ENCODE measurements at regions not wholly inside any gene's neighbourhood (a gene's known extent, or its start where the extent isn't known, plus 50 kb on each side); places are given as distances from the start of the nearest gene placed in this dataset.

DNA sequence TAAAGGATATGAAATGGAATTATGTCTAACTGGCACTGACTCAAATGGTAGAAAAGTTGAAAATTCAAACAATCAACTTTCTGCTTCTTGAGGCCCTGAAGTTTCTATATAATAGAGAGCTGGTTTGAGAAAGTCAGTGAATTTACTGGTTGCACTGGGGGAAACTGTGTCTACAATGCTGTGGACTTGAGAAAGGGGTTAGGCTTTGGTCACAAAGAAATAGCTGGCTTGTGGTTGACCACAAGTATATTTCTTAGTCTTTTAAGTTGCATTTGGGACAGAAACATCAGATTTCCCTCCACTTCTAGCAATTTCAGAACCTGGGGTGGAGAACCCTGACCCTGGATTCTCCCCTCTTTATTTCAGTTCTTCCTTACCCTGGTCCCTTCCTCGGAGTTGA lies 192.6 kb upstream of the ACTBL2 start:
- Histone ChIP-seq H3K4me3 (ENCODE audit: low read depth, low read length) (no peak overlapping the region), H3K36me3 (ENCODE audit: control insufficient read depth, insufficient read depth, low read length) (no peaks in the 10 kb centered on the region), H3K27me3 (ENCODE audit: control insufficient read depth, insufficient read depth, low read length) (no peaks in the 10 kb centered on the region)
- TF ChIP-seq, protein P1, sequence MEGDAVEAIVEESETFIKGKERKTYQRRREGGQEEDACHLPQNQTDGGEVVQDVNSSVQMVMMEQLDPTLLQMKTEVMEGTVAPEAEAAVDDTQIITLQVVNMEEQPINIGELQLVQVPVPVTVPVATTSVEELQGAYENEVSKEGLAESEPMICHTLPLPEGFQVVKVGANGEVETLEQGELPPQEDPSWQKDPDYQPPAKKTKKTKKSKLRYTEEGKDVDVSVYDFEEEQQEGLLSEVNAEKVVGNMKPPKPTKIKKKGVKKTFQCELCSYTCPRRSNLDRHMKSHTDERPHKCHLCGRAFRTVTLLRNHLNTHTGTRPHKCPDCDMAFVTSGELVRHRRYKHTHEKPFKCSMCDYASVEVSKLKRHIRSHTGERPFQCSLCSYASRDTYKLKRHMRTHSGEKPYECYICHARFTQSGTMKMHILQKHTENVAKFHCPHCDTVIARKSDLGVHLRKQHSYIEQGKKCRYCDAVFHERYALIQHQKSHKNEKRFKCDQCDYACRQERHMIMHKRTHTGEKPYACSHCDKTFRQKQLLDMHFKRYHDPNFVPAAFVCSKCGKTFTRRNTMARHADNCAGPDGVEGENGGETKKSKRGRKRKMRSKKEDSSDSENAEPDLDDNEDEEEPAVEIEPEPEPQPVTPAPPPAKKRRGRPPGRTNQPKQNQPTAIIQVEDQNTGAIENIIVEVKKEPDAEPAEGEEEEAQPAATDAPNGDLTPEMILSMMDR (IDR thresholded peaks at IDR 0.05; ENCODE audit: insufficient read depth, low read depth, low read length), result no peak
- POLR2A ChIA-PET, result no interaction called here
- no peak for DNase-seq (ENCODE audit: low read depth)
- CTCF ChIA-PET, result interaction anchor here (1.2 to 2.2 kb wide), 2 partner anchors 25 to 377 kb away, joined by 3 to 9 read pairs; no protein-coding TSS in a partner anchor

DNA sequence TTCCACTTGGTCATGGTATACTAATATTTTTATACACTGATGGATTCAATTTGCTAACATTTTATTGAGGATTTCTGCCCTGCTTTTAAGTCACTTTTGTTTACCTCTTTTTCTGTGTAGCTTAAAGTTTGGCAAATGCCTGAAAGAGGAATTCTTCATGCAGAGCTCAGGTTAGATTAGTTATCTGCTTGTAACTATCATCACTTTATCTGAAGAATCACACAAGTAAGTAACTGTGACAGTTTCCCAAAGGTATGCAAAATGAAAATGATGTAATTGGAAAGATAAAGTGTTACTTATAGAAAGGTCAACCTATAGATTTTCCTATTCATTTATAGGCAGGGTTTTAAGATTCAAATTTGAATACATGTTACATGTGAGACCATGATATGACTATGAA lies 188.8 kb upstream of the ACTBL2 start:
- Histone ChIP-seq H3K36me3 (ENCODE audit: control insufficient read depth, insufficient read depth, low read length) (no peaks in the 10 kb centered on the region), H3K4me3 (ENCODE audit: low read depth, low read length) (no peak overlapping the region), H3K27me3 (ENCODE audit: control insufficient read depth, insufficient read depth, low read length) (no peaks in the 10 kb centered on the region; the same call in 1 of the 2 replicates)
- ChIA-PET CTCF (interaction anchor here (1.2 kb wide), 1 partner anchor 21 kb away, joined by 3 read pairs; no protein-coding TSS in a partner anchor), POLR2A (no interaction called here)
- DNase-seq (ENCODE audit: low read depth), result no peak
- TF ChIP-seq, protein P1 (IDR thresholded peaks at IDR 0.05; ENCODE audit: insufficient read depth, low read depth, low read length), result no peak

DNA sequence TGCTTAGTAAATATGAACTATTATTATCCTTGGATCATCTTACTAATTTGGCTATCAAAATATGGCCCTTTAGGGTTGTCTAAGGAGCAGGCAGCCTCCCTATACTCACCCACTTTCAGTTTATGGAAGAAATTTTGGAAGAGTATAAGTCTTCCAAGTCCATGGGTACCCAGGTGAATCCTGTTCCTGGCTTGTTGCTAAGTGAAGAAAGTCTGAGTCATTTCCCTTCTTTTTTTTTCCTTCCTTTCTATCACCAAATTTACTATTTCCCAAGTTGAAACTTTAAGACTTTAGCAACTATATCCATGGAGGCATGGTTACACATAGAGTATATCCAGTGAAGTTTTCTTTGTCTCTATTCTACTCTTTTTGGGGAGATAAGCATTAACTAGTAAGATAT lies 184.0 kb upstream of the ACTBL2 start:
- no peak overlapping the region for H3K4me3 ChIP-seq (ENCODE audit: low read depth, low read length)
- DNase-seq (ENCODE audit: low read depth), result no peak
- H3K27me3 ChIP-seq (ENCODE audit: control insufficient read depth, insufficient read depth, low read length), result no peaks in the 10 kb centered on the region; the same call in 1 of the 2 replicates
- H3K36me3 ChIP-seq (ENCODE audit: control insufficient read depth, insufficient read depth, low read length), result no peaks in the 10 kb centered on the region
- ChIA-PET POLR2A (no interaction called here), CTCF (interaction anchor here (0.8 to 1.7 kb wide), 2 partner anchors 16 to 368 kb away, joined by 3 read pairs; no protein-coding TSS in a partner anchor)
- TF ChIP-seq, protein P1 (IDR thresholded peaks at IDR 0.05; ENCODE audit: insufficient read depth, low read depth, low read length), result no peak

DNA sequence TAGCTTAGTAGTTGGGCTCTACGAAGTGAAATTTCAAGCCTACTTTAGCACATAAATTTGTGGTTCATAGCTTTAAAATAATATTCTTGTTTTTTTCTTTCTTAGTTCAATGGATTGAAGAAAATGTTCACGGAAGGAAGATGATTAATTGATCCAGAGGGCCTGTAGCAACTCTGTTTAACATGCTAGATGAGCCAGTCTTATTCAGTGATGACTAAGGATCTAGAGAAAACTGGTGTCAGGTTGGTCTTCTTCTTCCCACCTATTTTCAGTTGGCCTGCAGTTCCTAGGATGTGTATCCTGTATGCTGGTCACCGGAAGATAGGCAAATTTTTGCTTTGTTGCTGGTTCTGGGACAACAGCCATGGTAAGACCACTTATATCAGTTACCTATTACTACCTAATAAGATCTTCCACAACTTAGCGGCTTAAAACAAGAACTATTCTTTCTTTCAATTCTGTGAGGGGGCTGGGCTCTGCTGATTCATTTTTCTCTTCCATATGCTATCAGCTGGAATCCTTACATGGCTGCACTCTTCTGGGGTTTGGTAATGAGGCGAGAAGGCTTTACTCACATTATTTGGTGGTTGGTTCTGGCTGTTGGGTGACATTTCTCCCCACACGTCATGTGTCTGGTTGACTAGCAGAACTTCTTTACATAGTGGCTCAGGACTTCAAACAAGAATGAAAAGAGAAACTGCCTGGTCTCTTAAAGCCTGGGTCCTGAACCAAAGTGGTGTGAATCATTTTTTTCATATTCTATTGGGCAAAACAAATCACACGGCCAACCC lies 182.7 kb upstream of the ACTBL2 start:
- DNase-seq (ENCODE audit: low read depth), result no peak
- no peaks in the 10 kb centered on the region; the same call in 1 of the 2 replicates for H3K27me3 ChIP-seq (ENCODE audit: control insufficient read depth, insufficient read depth, low read length)
- TF ChIP-seq, protein P1 (IDR thresholded peaks at IDR 0.05; ENCODE audit: insufficient read depth, low read depth, low read length), result no peak
- POLR2A ChIA-PET, result no interaction called here
- no peak overlapping the region for H3K4me3 ChIP-seq (ENCODE audit: low read depth, low read length)
- no peaks in the 10 kb centered on the region for H3K36me3 ChIP-seq (ENCODE audit: control insufficient read depth, insufficient read depth, low read length)
- CTCF ChIA-PET, result interaction anchor here (0.8 to 1.7 kb wide), 4 partner anchors 14 to 367 kb away, joined by 3 to 4 read pairs (median 4); no protein-coding TSS in a partner anchor

DNA sequence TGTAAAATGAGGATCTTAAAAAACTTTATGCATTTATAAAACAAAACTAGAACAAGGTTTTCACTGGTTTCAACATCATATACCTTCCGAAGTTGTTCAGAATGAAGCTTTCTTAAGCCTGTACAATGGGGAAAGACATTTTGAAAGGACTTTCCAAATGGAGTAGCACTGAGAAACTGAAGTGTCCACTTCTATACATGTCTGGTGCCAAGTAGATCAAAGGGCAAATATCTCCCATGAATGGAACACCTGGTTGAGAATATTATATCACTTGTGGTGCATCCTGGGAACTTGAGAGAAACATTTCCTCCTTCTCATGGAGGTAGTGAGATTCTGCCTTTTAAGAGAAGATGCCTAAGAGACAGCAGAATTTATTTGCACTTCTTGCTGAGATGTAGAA lies 182.1 kb upstream of the ACTBL2 start:
- Histone ChIP-seq H3K27me3 (ENCODE audit: control insufficient read depth, insufficient read depth, low read length) (no peaks in the 10 kb centered on the region; the same call in 1 of the 2 replicates), H3K36me3 (ENCODE audit: control insufficient read depth, insufficient read depth, low read length) (no peaks in the 10 kb centered on the region), H3K4me3 (ENCODE audit: low read depth, low read length) (no peak overlapping the region)
- TF ChIP-seq, protein P1 (IDR thresholded peaks at IDR 0.05; ENCODE audit: insufficient read depth, low read depth, low read length), result no peak
- DNase-seq (ENCODE audit: low read depth), result no peak
- CTCF ChIA-PET, result interaction anchor here (1.2 to 1.4 kb wide), 2 partner anchors 13 to 166 kb away, joined by 4 read pairs; no protein-coding TSS in a partner anchor
- POLR2A ChIA-PET, result no interaction called here

All from BJ (cell line).